ENCODE measurements at regions not wholly inside any gene's neighbourhood (a gene's known extent, or its start where the extent isn't known, plus 50 kb on each side); places are given as distances from the start of the nearest gene placed in this dataset.

DNA sequence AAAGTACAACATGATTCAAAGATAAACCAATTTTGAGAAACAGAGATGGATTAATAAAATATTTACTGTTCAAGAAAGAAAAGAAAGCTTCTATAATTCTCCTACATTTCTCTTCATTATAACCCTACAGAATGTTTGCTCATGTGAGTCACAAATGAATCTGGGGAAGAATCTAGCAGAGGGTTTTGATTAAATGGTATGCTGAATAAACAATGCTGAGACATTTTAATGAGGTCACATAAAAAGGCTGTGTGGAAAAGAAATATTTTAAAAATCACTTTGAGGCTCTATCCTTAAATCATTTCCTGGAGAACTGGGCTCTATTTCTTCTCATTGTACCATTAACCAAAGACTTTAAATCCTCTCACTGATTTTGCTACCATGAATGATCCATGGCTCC lies 727.7 kb downstream of the NTRK3 start:
- no peaks in the 10 kb centered on the region for H3K9me3 ChIP-seq
- DNase-seq (ENCODE audit: low spot score in 2 of 2) = no peak
- H3K27ac ChIP-seq = no peak overlapping the region
- no peaks in the 10 kb centered on the region for H3K4me1 ChIP-seq
- H3K27me3 ChIP-seq = no peaks in the 10 kb centered on the region
- H3K36me3 ChIP-seq = no peaks in the 10 kb centered on the region
- TF ChIP-seq, protein P1, sequence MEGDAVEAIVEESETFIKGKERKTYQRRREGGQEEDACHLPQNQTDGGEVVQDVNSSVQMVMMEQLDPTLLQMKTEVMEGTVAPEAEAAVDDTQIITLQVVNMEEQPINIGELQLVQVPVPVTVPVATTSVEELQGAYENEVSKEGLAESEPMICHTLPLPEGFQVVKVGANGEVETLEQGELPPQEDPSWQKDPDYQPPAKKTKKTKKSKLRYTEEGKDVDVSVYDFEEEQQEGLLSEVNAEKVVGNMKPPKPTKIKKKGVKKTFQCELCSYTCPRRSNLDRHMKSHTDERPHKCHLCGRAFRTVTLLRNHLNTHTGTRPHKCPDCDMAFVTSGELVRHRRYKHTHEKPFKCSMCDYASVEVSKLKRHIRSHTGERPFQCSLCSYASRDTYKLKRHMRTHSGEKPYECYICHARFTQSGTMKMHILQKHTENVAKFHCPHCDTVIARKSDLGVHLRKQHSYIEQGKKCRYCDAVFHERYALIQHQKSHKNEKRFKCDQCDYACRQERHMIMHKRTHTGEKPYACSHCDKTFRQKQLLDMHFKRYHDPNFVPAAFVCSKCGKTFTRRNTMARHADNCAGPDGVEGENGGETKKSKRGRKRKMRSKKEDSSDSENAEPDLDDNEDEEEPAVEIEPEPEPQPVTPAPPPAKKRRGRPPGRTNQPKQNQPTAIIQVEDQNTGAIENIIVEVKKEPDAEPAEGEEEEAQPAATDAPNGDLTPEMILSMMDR (IDR thresholded peaks at IDR 0.05) = no peak
- intact Hi-C loops (cut with DNase I) = no loop called here
- H3K4me3 ChIP-seq = no peak overlapping the region

DNA sequence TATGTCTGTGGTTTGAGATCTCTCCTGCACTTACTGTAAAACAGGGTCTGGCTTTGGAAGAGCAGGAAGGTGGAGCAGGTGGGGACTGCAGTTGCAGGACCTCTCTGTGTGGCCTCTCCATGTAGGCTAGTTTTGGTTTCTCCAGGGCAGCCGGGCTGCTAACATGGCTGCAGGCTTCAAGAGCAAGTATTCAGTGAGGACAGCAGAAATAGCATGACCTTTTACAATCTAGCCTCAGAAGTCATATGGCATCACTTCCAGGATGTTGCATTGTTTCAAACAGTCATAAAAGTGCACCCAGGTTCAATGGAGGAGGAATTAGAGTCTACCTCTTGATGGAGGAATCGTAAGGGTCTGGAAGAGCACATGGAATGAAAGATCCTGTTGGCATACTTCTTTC lies 728.7 kb downstream of the NTRK3 start:
- no peak for DNase-seq (ENCODE audit: low spot score in 2 of 2)
- TF ChIP-seq, protein P1 (IDR thresholded peaks at IDR 0.05) = no peak
- no peaks in the 10 kb centered on the region for H3K9me3 ChIP-seq
- no peak overlapping the region for H3K27ac ChIP-seq
- intact Hi-C loops (cut with DNase I) = no loop called here
- no peaks in the 10 kb centered on the region for H3K27me3 ChIP-seq
- H3K4me1 ChIP-seq = no peaks in the 10 kb centered on the region
- H3K36me3 ChIP-seq = no peaks in the 10 kb centered on the region
- H3K4me3 ChIP-seq = no peak overlapping the region

DNA sequence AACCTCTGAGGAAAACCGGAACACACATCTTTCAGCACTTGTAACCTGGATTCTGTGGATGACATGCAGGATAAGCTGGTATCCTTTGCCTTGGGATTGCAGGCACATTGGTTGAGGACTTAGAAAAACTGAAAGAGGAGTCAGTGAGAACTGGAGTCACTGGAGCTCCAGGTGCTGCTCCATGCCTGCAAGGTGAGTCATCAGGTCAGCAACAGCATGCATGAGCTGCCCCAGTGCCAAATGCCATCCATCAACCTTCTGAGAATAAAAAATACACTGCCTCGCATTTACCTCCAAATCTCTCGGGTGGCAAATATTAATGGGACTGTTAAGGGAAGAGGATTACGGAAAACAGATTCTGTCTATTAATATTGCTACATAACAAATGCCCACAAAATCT lies 729.1 kb downstream of the NTRK3 start:
- Histone ChIP-seq H3K4me1 (no peaks in the 10 kb centered on the region), H3K36me3 (no peaks in the 10 kb centered on the region), H3K9me3 (no peaks in the 10 kb centered on the region), H3K4me3 (no peak overlapping the region), H3K27ac (no peak overlapping the region), H3K27me3 (no peaks in the 10 kb centered on the region)
- TF ChIP-seq, protein P1 (IDR thresholded peaks at IDR 0.05) = no peak
- no peak for DNase-seq (ENCODE audit: low spot score in 2 of 2)
- intact Hi-C loops (cut with DNase I) = no loop called here

DNA sequence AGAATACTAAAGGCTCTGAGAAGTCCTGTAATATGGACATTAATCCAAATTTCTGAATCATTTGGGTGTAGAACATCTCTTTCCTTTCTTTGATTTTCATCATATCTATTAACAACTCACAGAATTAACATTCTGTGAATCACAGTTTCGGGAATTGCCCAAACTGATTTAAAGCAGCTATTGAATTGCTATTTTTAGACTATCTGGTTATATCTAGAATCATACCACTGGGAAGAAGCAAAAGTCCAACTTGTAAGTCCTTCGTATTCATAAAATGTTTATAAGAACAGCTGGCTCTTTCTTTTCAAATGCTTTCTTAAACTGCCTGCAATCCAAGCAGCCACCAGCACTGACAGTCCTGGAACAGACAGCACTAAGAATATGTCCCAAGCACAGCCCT lies 733.0 kb downstream of the NTRK3 start:
- H3K4me1 ChIP-seq = no peaks in the 10 kb centered on the region
- H3K4me3 ChIP-seq = no peak overlapping the region
- H3K27ac ChIP-seq = no peak overlapping the region
- no peaks in the 10 kb centered on the region for H3K9me3 ChIP-seq
- intact Hi-C loops (cut with DNase I) = no loop called here
- no peaks in the 10 kb centered on the region for H3K27me3 ChIP-seq
- DNase-seq (ENCODE audit: low spot score in 2 of 2) = no peak
- TF ChIP-seq, protein P1 (IDR thresholded peaks at IDR 0.05) = no peak
- H3K36me3 ChIP-seq = no peaks in the 10 kb centered on the region

DNA sequence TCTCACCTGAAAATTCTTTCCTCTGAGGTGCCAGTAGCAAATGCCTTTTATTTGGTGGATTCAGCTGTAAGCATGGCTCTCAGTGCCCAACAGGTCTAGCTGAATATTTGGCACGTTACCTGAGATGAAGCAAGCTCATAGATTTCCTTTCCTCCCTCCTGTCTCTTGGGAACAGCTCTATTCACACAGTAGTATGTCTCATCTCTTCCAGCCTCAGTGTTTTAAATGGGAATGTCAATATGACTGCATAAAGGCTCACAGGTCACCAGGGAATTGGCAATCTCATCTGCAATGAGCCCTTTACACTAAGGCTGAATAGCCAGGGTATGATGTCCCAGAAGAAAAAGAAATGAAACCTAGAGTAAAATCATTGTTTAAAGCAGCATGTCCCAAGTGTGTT lies 733.5 kb downstream of the NTRK3 start:
- no peaks in the 10 kb centered on the region for H3K27me3 ChIP-seq
- H3K9me3 ChIP-seq = no peaks in the 10 kb centered on the region
- TF ChIP-seq, protein P1 (IDR thresholded peaks at IDR 0.05) = no peak
- no peak overlapping the region for H3K27ac ChIP-seq
- H3K36me3 ChIP-seq = no peaks in the 10 kb centered on the region
- DNase-seq (ENCODE audit: low spot score in 2 of 2) = no peak
- no peak overlapping the region for H3K4me3 ChIP-seq
- intact Hi-C loops (cut with DNase I) = no loop called here
- no peaks in the 10 kb centered on the region for H3K4me1 ChIP-seq

DNA sequence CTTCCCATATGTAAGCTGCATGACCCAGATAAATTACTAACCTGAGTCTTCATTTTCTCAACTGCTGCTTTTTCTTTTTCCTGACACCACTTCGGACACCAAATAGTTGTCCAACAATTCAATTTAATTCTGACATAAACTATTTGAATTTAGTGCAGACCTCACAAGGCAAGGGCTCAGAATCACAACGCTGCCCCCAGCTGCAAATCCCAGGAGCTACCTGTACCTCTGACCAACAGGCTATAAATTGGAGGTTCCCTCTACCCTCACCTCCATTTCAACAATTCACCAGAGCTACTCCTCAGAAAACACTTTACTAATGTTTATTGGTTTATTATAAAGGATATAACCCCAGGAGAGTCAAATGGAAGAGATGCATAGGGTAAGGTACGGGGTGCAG lies 737.6 kb downstream of the NTRK3 start:
- DNase-seq (ENCODE audit: low spot score in 2 of 2) = no peak
- Histone ChIP-seq H3K36me3 (no peaks in the 10 kb centered on the region), H3K27ac (no peak overlapping the region), H3K4me3 (no peak overlapping the region), H3K4me1 (no peaks in the 10 kb centered on the region), H3K9me3 (no peaks in the 10 kb centered on the region), H3K27me3 (no peaks in the 10 kb centered on the region)
- intact Hi-C loops (cut with DNase I) = no loop called here
- TF ChIP-seq, protein P1 (IDR thresholded peaks at IDR 0.05) = no peak

Measured in ascending aorta (tissue), 2 donors.